ENCODE measurements at regions not wholly inside any gene's neighbourhood (a gene's known extent, or its start where the extent isn't known, plus 50 kb on each side); places are given as distances from the start of the nearest gene placed in this dataset.

DNA sequence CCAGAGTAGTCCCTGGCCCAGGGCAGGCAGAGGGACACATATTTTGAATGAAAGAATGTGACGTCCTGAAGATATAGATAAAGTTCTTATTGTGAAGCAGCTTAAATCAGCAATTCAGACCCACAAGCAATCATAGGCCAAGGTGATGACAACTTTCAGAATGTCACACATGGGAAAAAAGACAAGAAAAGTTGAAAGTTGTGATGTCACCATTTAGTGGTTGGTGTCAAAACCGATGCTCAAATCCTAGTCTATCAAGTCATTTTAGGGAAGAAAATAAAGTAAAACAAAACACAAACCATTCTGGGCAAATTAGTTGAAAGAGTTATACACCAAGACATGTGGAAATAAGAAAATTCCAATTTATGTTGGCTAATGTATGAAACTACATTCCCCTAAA lies 710.8 kb downstream of the DOK5 start (continued):
- TF ChIP-seq, protein P1, sequence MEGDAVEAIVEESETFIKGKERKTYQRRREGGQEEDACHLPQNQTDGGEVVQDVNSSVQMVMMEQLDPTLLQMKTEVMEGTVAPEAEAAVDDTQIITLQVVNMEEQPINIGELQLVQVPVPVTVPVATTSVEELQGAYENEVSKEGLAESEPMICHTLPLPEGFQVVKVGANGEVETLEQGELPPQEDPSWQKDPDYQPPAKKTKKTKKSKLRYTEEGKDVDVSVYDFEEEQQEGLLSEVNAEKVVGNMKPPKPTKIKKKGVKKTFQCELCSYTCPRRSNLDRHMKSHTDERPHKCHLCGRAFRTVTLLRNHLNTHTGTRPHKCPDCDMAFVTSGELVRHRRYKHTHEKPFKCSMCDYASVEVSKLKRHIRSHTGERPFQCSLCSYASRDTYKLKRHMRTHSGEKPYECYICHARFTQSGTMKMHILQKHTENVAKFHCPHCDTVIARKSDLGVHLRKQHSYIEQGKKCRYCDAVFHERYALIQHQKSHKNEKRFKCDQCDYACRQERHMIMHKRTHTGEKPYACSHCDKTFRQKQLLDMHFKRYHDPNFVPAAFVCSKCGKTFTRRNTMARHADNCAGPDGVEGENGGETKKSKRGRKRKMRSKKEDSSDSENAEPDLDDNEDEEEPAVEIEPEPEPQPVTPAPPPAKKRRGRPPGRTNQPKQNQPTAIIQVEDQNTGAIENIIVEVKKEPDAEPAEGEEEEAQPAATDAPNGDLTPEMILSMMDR (conservative IDR thresholded peaks at IDR 0.05; ENCODE audit: low read depth in 2 of 2): no peak
- TF ChIP-seq, protein P2, sequence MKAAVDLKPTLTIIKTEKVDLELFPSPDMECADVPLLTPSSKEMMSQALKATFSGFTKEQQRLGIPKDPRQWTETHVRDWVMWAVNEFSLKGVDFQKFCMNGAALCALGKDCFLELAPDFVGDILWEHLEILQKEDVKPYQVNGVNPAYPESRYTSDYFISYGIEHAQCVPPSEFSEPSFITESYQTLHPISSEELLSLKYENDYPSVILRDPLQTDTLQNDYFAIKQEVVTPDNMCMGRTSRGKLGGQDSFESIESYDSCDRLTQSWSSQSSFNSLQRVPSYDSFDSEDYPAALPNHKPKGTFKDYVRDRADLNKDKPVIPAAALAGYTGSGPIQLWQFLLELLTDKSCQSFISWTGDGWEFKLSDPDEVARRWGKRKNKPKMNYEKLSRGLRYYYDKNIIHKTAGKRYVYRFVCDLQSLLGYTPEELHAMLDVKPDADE (IDR thresholded peaks at IDR 0.05): no peak
- no peak for TF ChIP-seq NANOG (IDR thresholded peaks at IDR 0.05; ENCODE audit: borderline replicate concordance)

DNA sequence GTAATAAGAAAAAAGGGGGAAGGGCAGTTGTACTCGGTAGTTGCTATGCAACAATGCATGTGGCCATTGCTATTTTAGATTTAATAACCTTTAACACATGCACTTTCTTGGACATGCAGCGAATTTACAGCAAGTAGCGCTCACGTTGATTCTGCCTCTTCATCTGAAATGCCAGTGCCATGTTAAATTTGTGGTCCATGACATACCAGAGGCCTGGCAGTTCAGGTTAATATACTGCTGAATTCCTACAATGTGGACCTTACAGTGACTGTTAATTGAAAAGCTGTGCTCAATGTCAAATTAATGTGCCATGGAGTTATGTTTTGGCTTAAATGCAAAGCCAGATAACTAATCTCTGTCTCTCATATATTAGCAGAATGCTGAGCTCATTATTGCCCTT lies 699.7 kb downstream of the DOK5 start:
- DNase-seq (ENCODE audit: low spot score): no peak
- Mint-ChIP-seq H3K4me3 (no peak overlapping the region), H3K4me1 (no peaks in the 10 kb centered on the region), H3K9me3 (peaks cover 83% of the 10 kb centered on the region), H3K36me3 (ENCODE audit: low read depth) (peaks cover 22% of the 10 kb centered on the region; the same call in 2 of the 3 replicates), H3K27ac (no peak overlapping the region), H3K27me3 (ENCODE audit: insufficient read depth, low read depth, poor library complexity) (no peaks in the 10 kb centered on the region)
- Histone ChIP-seq H3K36me3 (ENCODE audit: insufficient read depth) (0 out of 2 replicates have a peak, but pooled peaks cover 6% of the 10 kb centered on the region), H2AFZ (no peak overlapping the region), H4K20me1 (replicated peaks; ENCODE audit: insufficient read depth) (no peaks in the 10 kb centered on the region), H3K79me2 (replicated peaks; ENCODE audit: insufficient read depth) (no peaks in the 10 kb centered on the region), H3K9me2 (ENCODE audit: insufficient read depth) (no peaks in the 10 kb centered on the region), H3K27ac (ENCODE audit: low read depth) (no peak overlapping the region), H3K4me3 (no peak overlapping the region), H3K4me2 (no peak overlapping the region), H3K4me1 (ENCODE audit: insufficient read depth) (no peaks in the 10 kb centered on the region), H3K27me3 (ENCODE audit: insufficient read depth) (no peaks in the 10 kb centered on the region), H3F3A (replicated peaks; ENCODE audit: low read depth) (no peaks in the 10 kb centered on the region)
- no peak for ATAC-seq
- TF ChIP-seq STAT1 (IDR thresholded peaks at IDR 0.05; ENCODE audit: unreplicated experiment) (no peak), EZH2 (IDR thresholded peaks at IDR 0.05; ENCODE audit: low read depth, unreplicated experiment) (no peak), POLR2AphosphoS5 (IDR thresholded peaks at IDR 0.05; ENCODE audit: low read depth) (no peak), ZNF114 (CRISPR knock-in tag; IDR thresholded peaks at IDR 0.05) (no peak), NANOG (IDR thresholded peaks at IDR 0.05; ENCODE audit: borderline replicate concordance) (no peak), EZH2phosphoT487 (IDR thresholded peaks at IDR 0.05; ENCODE audit: unreplicated experiment) (no peak), ZNF331 (CRISPR knock-in tag; IDR thresholded peaks at IDR 0.05; ENCODE audit: low read depth) (no peak), JUNB (IDR thresholded peaks at IDR 0.05; ENCODE audit: unreplicated experiment) (no peak)
- TF ChIP-seq, protein P3, sequence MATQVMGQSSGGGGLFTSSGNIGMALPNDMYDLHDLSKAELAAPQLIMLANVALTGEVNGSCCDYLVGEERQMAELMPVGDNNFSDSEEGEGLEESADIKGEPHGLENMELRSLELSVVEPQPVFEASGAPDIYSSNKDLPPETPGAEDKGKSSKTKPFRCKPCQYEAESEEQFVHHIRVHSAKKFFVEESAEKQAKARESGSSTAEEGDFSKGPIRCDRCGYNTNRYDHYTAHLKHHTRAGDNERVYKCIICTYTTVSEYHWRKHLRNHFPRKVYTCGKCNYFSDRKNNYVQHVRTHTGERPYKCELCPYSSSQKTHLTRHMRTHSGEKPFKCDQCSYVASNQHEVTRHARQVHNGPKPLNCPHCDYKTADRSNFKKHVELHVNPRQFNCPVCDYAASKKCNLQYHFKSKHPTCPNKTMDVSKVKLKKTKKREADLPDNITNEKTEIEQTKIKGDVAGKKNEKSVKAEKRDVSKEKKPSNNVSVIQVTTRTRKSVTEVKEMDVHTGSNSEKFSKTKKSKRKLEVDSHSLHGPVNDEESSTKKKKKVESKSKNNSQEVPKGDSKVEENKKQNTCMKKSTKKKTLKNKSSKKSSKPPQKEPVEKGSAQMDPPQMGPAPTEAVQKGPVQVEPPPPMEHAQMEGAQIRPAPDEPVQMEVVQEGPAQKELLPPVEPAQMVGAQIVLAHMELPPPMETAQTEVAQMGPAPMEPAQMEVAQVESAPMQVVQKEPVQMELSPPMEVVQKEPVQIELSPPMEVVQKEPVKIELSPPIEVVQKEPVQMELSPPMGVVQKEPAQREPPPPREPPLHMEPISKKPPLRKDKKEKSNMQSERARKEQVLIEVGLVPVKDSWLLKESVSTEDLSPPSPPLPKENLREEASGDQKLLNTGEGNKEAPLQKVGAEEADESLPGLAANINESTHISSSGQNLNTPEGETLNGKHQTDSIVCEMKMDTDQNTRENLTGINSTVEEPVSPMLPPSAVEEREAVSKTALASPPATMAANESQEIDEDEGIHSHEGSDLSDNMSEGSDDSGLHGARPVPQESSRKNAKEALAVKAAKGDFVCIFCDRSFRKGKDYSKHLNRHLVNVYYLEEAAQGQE (IDR thresholded peaks at IDR 0.05; ENCODE audit: unreplicated experiment): no peak
- TF ChIP-seq, protein P4, sequence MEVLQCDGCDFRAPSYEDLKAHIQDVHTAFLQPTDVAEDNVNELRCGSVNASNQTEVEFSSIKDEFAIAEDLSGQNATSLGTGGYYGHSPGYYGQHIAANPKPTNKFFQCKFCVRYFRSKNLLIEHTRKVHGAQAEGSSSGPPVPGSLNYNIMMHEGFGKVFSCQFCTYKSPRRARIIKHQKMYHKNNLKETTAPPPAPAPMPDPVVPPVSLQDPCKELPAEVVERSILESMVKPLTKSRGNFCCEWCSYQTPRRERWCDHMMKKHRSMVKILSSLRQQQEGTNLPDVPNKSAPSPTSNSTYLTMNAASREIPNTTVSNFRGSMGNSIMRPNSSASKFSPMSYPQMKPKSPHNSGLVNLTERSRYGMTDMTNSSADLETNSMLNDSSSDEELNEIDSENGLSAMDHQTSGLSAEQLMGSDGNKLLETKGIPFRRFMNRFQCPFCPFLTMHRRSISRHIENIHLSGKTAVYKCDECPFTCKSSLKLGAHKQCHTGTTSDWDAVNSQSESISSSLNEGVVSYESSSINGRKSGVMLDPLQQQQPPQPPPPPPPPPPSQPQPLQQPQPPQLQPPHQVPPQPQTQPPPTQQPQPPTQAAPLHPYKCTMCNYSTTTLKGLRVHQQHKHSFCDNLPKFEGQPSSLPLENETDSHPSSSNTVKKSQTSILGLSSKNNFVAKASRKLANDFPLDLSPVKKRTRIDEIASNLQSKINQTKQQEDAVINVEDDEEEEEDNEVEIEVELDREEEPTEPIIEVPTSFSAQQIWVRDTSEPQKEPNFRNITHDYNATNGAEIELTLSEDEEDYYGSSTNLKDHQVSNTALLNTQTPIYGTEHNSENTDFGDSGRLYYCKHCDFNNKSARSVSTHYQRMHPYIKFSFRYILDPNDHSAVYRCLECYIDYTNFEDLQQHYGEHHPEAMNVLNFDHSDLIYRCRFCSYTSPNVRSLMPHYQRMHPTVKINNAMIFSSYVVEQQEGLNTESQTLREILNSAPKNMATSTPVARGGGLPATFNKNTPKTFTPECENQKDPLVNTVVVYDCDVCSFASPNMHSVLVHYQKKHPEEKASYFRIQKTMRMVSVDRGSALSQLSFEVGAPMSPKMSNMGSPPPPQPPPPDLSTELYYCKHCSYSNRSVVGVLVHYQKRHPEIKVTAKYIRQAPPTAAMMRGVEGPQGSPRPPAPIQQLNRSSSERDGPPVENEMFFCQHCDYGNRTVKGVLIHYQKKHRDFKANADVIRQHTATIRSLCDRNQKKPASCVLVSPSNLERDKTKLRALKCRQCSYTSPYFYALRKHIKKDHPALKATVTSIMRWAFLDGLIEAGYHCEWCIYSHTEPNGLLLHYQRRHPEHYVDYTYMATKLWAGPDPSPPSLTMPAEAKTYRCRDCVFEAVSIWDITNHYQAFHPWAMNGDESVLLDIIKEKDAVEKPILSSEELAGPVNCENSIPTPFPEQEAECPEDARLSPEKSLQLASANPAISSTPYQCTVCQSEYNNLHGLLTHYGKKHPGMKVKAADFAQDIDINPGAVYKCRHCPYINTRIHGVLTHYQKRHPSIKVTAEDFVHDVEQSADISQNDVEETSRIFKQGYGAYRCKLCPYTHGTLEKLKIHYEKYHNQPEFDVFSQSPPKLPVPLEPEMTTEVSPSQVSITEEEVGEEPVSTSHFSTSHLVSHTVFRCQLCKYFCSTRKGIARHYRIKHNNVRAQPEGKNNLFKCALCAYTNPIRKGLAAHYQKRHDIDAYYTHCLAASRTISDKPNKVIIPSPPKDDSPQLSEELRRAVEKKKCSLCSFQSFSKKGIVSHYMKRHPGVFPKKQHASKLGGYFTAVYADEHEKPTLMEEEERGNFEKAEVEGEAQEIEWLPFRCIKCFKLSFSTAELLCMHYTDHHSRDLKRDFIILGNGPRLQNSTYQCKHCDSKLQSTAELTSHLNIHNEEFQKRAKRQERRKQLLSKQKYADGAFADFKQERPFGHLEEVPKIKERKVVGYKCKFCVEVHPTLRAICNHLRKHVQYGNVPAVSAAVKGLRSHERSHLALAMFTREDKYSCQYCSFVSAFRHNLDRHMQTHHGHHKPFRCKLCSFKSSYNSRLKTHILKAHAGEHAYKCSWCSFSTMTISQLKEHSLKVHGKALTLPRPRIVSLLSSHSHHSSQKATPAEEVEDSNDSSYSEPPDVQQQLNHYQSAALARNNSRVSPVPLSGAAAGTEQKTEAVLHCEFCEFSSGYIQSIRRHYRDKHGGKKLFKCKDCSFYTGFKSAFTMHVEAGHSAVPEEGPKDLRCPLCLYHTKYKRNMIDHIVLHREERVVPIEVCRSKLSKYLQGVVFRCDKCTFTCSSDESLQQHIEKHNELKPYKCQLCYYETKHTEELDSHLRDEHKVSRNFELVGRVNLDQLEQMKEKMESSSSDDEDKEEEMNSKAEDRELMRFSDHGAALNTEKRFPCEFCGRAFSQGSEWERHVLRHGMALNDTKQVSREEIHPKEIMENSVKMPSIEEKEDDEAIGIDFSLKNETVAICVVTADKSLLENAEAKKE (CRISPR knock-in tag; IDR thresholded peaks at IDR 0.05): no peak

All from GM23338 (cell line).